Mesothelial cell of epicardium (in vitro differentiated cells): ENCODE measurements at regions not wholly inside any gene's neighbourhood (a gene's known extent, or its start where the extent isn't known, plus 50 kb on each side); places are given as distances from the start of the nearest gene placed in this dataset.

Experiments
- DNase-seq, 2 experiments: peaks; one replicate each; pipeline ENCODE4 v3.0.0; 2021; ENCODE audit warnings: low spot score in 2 of 2; ENCODE audit not compliant: unreplicated experiment in 2 of 2
- H3K27ac Mint-ChIP-seq: 2 replicates; pipeline ENCODE4 v1.8.0; 2021; ENCODE audit warnings: mixed read lengths
- H3K27me3 Mint-ChIP-seq: 2 replicates; pipeline ENCODE4 v1.8.0; 2021; ENCODE audit warnings: low read depth, mixed read lengths
- H3K36me3 Mint-ChIP-seq: 2 replicates; pipeline ENCODE4 v1.8.0; 2021; ENCODE audit warnings: mixed read lengths
- H3K4me1 Mint-ChIP-seq: 2 replicates; pipeline ENCODE4 v1.8.0; 2021; ENCODE audit warnings: mixed read lengths
- H3K4me3 Mint-ChIP-seq: 2 replicates; pipeline ENCODE4 v1.8.0; 2021; ENCODE audit warnings: mild to moderate bottlenecking, moderate library complexity, mixed read lengths
- H3K9me3 Mint-ChIP-seq: 2 replicates; pipeline ENCODE4 v1.8.0; 2021; ENCODE audit warnings: mixed read lengths
- CTCF ChIP-seq: fragments of 200-600 bp; sonication (generic); IDR thresholded peaks from one replicate; pipeline ENCODE4 v1.5.0; 2021; ENCODE audit warnings: antibody characterized with exemption; ENCODE audit not compliant: unreplicated experiment

DNA sequence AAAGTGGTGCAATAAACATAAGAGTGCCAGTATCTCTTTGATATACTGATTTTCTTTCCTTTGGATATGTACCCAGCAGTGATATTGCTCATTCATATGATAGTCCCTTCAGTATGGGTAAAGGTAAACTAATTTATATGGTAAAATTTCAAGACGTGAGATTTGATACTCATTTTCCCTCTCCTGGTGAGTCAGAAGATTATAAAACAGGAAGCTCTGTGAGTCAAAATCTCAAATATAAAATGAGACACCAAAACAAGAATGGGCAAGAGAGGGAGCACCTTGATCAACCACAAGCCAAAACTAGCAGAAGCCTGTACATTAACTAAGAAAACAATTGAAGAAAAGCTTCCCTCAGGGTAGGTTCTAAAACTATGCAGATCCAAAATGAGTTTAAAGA, 216.3 kb downstream of the SLITRK6 start:
- Mint-ChIP-seq H3K4me3 (no peak overlapping the region), H3K4me1 (no peaks in the 10 kb centered on the region), H3K27ac (no peak overlapping the region), H3K36me3 (peaks cover 7% of the 10 kb centered on the region), H3K27me3 (no peaks in the 10 kb centered on the region), H3K9me3 (peaks cover 11% of the 10 kb centered on the region)
- DNase-seq = no peak
- TF ChIP-seq CTCF = no peak

DNA sequence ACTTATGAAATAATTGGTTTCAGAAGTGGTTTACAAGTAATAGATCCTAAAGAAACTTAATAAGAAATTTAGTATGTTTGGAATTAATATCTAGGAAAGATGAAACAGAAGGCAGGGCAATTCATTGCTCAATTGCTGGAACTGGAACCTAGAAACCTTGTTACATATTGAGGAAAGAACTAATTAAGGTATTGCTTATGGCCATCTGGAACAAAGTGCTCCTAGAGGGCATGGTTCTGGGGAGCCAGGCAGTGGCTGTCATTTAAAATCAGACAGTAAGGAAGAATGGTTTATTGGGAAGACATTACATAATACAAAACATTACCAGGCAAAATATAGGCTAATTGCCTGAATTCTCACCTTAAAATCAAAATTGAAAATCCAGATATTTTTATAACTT, 224.1 kb downstream of the SLITRK6 start:
- TF ChIP-seq CTCF = no peak
- Mint-ChIP-seq H3K4me1 (peaks cover 2% of the 10 kb centered on the region), H3K27me3 (no peaks in the 10 kb centered on the region)

GRCh38 chr13:85567909-85568308, 231.3 kb downstream of the SLITRK6 start:
- Mint-ChIP-seq H3K9me3 (peaks cover 4% of the 10 kb centered on the region), H3K27ac (no peak overlapping the region), H3K27me3 (no peaks in the 10 kb centered on the region), H3K4me3 (no peak overlapping the region), H3K4me1 (no peaks in the 10 kb centered on the region), H3K36me3 (no peaks in the 10 kb centered on the region)
- DNase-seq = no peak
- no peak for TF ChIP-seq CTCF

More for the DNA sequence above, 224.1 kb downstream of the SLITRK6 start:
- peaks cover 7% of the 10 kb centered on the region for H3K9me3 Mint-ChIP-seq
- no peaks in the 10 kb centered on the region for H3K36me3 Mint-ChIP-seq
- no peak overlapping the region for H3K4me3 Mint-ChIP-seq
- no peak overlapping the region for H3K27ac Mint-ChIP-seq
- no peak for DNase-seq

DNA sequence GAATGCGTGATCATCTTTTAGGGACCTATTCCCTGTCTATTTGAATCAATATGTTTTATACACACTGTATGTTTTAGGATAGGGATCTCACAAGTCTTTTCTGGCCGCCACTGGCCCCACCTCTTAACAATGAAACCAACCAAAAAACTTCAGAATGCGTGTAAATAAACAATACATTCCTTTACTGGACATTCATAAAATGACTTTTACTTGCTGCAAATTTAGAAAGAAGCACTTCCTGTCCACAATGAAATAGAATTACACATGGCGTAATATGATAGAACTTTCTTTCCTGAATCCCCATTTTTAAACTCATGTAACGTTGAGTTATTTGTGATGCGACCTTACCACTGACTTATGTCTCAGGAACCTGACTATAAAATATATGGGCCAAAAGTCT, 233.6 kb downstream of the SLITRK6 start:
- no peak for DNase-seq
- no peak overlapping the region for H3K4me3 Mint-ChIP-seq
- H3K9me3 Mint-ChIP-seq = peaks cover under 1% of the 10 kb centered on the region

GRCh38 chr13:85564598-85564997, 234.6 kb downstream of the SLITRK6 start:
- DNase-seq = no peak
- H3K4me1 Mint-ChIP-seq = peaks cover 8% of the 10 kb centered on the region
- no peaks in the 10 kb centered on the region for H3K36me3 Mint-ChIP-seq
- H3K4me3 Mint-ChIP-seq = no peak overlapping the region
- H3K9me3 Mint-ChIP-seq = no peaks in the 10 kb centered on the region
- H3K27ac Mint-ChIP-seq = no peak overlapping the region
- H3K27me3 Mint-ChIP-seq = no peaks in the 10 kb centered on the region
- TF ChIP-seq CTCF = no peak

More for the DNA sequence above, 233.6 kb downstream of the SLITRK6 start:
- H3K27ac Mint-ChIP-seq = no peak overlapping the region
- no peak for TF ChIP-seq CTCF
- peaks cover 1% of the 10 kb centered on the region for H3K4me1 Mint-ChIP-seq
- H3K36me3 Mint-ChIP-seq = no peaks in the 10 kb centered on the region
- no peaks in the 10 kb centered on the region for H3K27me3 Mint-ChIP-seq

DNA sequence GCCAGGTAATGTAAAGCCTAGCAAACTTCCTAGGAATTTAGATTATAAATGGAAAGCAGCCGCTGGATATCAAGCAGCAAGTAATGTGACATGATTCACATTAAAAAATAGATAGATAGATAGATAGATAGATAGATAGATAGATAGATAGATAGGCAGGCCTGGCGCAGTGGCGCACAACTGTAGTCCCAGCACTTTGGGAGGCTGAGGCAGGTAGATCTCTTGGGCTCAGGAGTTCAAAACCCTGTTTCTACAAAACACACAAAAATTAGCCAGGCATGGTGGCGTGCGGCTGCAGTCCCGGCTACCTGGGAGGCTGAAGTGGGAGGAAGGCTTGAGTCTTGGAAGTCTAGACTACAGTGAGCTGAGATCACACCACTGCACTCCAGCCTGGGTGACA, 236.9 kb downstream of the SLITRK6 start:
- Mint-ChIP-seq H3K27me3 (no peaks in the 10 kb centered on the region), H3K9me3 (no peaks in the 10 kb centered on the region), H3K36me3 (no peaks in the 10 kb centered on the region), H3K4me3 (no peak overlapping the region), H3K27ac (no peak overlapping the region), H3K4me1 (peaks cover 28% of the 10 kb centered on the region)
- DNase-seq = no peak
- no peak for TF ChIP-seq CTCF
